Urinary bladder (tissue), 3 donors: ENCODE measurements at regions not wholly inside any gene's neighbourhood (a gene's known extent, or its start where the extent isn't known, plus 50 kb on each side); places are given as distances from the start of the nearest gene placed in this dataset.
"Not testable (repeated sequence)": the region's sequence is repeated elsewhere in the genome, so short reads cannot be mapped to it uniquely, and the experiment has no call there.

Experiments used
- DNase-seq: peaks from one replicate; pipeline ENCODE4 v3.0.0-alpha.2; 2015; ENCODE audit errors: extremely low spot score
- H3K27ac ChIP-seq: one replicate; pipeline ENCODE4 v1.5.1; 2013; ENCODE audit warnings: low read depth, mild to moderate bottlenecking, moderate library complexity
- H3K36me3 ChIP-seq: one replicate; pipeline ENCODE4 v1.6.1; 2013; ENCODE audit warnings: mild to moderate bottlenecking, moderate library complexity; ENCODE audit not compliant: insufficient read depth
- H3K4me1 ChIP-seq: one replicate; pipeline ENCODE4 v1.6.1; 2013; ENCODE audit warnings: mild to moderate bottlenecking, moderate library complexity; ENCODE audit not compliant: insufficient read depth
- H3K4me3 ChIP-seq: one replicate; pipeline ENCODE4 v1.5.1; 2013; ENCODE audit warnings: low read depth, low read length
- WGBS: extraction: QIAGEN DNeasy Blood & Tissue Kit; methylation state at CpG from one replicate; pipeline ENCODE4 v1.1.7; 2013; 5-methylcytosine and 5-hydroxymethylcytosine counted together
- donor health status: healthy with polysubstance abuse.
- donor health status: healthy.

DNA sequence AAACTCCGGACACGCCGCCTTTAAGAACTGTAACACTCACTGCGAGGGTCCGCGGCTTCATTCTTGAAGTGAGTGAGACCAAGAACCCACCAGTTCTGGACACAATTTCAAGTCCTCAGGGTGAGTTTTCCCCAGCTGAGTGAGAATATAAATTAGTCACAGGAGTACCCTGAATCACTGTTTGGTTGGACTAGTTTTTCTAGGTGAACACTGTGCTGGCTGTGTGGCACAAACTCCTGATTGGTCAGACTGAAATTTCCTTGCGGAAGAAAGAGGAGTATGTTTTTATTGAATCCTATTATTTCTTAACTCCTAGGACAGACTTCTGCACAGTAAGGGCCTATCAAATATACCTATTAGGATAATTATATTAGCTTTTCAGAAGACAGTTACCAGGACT is 288.1 kb upstream of the UBE2E3 start:
- H3K4me3 ChIP-seq, result no peak overlapping the region
- no peak for DNase-seq
- 89% methylated on average over 7 of the region's 7 CpGs for WGBS
- peaks cover 2% of the 10 kb centered on the region for H3K4me1 ChIP-seq
- no peaks in the 10 kb centered on the region for H3K36me3 ChIP-seq
- H3K27ac ChIP-seq, result no peak overlapping the region

DNA sequence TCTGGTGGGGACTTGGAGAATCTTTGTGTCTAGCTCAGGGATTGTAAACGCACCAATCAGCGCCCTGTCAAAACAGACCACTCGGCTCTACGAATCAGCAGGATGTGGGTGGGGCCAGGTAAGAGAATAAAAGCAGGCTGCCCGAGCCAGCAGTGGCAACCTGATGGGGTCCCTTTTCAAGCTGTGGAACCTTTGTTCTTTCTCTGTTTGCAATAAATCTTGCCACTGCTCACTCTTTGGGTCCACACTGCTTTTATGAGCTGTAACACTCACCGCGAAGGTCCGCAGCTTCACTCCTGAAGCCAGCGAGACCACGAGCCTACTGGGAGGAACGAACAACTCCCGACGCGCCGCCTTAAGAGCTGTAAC is 288.6 kb upstream of the UBE2E3 start:
- H3K4me3 ChIP-seq, DNase-seq, H3K4me1 ChIP-seq, H3K36me3 ChIP-seq, H3K27ac ChIP-seq: not testable (repeated sequence)
- 94% methylated on average over 15 of the region's 15 CpGs for WGBS

DNA sequence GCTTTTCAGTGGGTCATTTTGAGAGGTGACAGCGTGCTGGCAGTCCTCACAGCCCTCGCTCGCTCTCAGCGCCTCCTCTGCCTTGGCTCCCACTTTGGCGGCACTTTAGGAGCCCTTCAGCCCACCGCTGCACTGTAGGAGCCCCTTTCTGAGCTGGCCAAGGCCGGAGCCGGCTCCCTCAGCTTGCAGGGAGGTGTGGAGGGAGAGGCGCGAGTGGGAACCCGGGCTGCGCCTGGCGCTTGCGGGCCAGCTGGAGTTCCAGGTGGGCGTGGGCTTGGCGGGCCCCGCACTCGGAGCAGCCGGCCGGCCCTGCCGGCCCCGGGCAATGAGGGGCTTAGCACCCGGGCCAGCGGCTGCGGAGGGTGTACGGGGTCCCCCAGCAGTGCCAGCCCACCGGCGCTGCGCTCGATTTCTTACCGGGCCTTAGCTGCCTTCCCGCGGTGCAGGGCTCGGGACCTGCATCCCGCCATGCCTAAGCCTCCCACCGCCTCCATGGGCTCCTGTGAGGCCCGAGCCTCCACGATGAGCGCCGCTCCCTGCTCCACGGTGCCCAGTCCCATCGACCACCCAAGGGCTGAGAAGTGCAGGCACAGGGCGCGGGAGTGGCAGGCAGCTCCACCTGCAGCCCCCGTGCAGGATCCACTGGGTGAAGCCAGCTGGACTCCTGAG is 289.1 kb upstream of the UBE2E3 start:
- not testable (repeated sequence) for H3K4me3 ChIP-seq, H3K27ac ChIP-seq, DNase-seq, H3K4me1 ChIP-seq, H3K36me3 ChIP-seq
- WGBS, result 98% methylated on average over 45 of the region's 45 CpGs

DNA sequence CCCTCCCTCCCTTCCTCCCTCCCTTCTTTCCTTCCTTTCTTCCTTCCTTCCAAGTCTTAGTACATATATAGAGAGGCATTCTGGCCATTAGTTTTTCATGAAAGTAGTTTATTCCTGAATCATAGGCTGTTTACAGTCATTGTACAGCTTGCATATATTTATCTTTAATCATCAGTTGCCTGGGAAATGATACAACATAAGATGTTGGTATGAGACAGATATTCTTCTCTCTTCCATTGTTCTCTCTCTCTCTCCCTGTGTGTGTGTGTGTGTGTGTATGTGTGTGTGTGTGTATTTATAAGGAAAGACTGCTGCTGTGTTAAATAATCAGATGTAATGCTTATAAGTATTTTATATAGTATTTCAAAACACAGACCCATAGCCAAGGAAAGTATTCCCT is 289.8 kb upstream of the UBE2E3 start:
- Histone ChIP-seq H3K4me1 (peaks cover 2% of the 10 kb centered on the region), H3K36me3 (no peaks in the 10 kb centered on the region), H3K4me3 (no peak overlapping the region), H3K27ac (no peak overlapping the region)
- no peak for DNase-seq

DNA sequence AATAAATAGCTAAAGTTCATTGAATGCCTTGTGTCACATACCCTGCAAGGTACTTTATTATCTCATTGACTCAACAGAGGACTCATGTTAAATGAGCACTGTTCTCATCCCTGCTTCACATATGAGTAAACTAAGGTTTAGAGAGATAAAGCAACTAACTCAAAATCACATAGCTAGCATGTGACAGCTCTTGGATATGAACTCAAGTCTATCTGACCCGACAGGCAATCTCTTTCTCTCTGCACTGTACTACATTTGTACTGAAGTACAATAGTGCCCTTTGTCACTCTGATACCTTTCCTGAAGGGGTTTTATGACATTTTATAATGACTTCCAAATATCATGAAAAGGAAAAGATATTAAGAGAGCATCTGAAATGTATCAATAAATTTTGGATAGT is 297.5 kb upstream of the UBE2E3 start:
- no peaks in the 10 kb centered on the region for H3K4me1 ChIP-seq
- WGBS, result 89% methylated on average over 1 of the region's 1 CpG
- H3K27ac ChIP-seq, result no peak overlapping the region
- H3K4me3 ChIP-seq, result no peak overlapping the region
- no peak for DNase-seq
- no peaks in the 10 kb centered on the region for H3K36me3 ChIP-seq

DNA sequence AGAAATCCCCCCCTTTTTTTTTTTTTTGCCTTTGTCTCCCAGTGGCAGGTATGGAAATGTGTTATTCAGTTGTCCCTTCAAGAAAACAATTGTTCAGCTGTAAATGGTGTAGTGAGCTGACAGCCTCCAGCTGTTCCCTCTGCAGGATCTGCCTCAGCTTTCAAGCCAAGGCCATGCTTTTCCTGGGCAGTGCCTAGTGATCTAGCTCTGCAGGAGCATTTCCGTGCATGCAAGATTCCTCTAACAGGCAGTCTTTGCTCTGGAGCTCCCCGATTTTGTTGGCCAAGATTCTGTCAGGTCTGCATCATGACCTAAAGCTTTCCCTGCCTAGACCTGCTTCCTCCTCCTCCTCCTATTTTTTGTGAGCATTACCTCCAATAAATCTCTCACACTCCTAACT is 300.7 kb upstream of the UBE2E3 start:
- Histone ChIP-seq H3K4me1 (no peaks in the 10 kb centered on the region), H3K27ac (no peak overlapping the region), H3K4me3 (no peak overlapping the region), H3K36me3 (no peaks in the 10 kb centered on the region)
- DNase-seq, result no peak
- WGBS, result 34% methylated on average over 2 of the region's 2 CpGs

DNA sequence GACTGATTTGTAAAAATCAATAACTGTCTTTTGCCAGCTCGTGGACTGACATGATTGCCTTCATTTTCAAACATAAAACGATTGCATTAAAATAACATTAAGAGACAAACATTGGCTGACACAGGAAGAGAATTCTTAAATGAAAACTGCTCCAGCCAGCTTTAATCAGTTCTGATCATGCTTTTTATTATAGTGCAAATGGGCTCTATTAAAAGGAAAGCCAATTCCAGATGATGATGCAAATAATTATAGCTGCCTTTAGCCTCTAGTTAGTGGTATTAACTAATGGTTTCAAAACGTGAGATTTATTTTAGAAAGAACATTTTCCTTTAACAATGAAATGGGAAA is 301.8 kb upstream of the UBE2E3 start:
- H3K36me3 ChIP-seq, result no peaks in the 10 kb centered on the region
- no peak overlapping the region for H3K4me3 ChIP-seq
- WGBS, result 56% methylated on average over 3 of the region's 3 CpGs
- H3K27ac ChIP-seq, result no peak overlapping the region
- DNase-seq, result no peak
- H3K4me1 ChIP-seq, result no peaks in the 10 kb centered on the region

DNA sequence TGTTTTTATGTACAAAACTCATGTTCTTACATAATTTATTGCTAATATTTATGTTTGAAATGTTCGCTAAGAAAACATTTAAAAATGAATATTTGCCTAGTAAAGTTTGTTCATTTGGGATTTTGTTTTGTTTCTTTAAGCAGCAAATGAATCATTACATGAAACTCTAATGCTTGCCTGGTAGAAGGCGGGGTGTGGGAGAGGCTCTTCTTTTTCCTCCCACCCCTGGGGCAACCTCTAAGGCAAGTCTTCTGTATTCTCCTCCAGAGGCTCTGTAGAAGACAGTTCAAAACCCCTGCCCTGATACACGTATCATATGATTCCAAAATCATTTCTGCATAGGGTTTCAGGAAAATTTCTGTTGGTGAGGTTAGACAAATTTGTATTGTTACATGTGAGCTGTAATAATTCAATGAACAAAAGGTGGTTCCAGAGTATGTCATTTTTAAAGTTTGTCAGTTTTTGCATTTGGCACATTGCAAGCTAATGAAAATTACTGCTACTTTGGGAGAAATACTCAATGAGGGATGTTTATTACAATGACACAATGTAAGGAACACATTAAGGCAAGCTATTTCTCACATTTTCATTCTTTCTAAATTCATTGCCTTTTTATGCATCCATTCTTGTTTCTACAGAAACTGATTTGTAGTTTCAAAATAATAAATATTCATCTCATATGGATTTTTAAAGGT is 302.3 kb upstream of the UBE2E3 start:
- DNase-seq, result no peak
- Histone ChIP-seq H3K27ac (no peak overlapping the region), H3K4me3 (no peak overlapping the region), H3K4me1 (no peaks in the 10 kb centered on the region), H3K36me3 (no peaks in the 10 kb centered on the region)
- WGBS, result 53% methylated on average over 3 of the region's 3 CpGs

DNA sequence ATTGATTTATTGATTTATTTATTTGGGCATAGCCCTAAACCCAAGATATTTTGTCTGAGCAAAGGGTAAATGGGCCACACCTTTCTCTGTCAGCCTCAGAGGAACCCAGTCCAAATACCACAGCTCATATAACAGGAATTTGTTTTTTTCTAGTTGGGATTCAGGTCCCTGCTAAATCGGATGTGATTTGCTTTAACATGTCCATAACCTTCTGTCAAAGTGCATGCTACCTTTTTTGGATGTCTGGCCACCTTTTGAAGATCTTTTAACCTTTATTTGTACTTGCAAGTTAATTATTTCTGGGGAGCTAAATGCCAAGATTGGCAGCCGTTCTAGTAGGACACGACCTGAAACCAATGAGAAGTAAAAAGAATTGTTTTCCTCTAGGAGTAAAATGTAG is 303.2 kb upstream of the UBE2E3 start:
- no peak for DNase-seq
- Histone ChIP-seq H3K36me3 (no peaks in the 10 kb centered on the region), H3K4me3 (no peak overlapping the region), H3K27ac (no peak overlapping the region), H3K4me1 (no peaks in the 10 kb centered on the region)
- WGBS, result 74% methylated on average over 3 of the region's 3 CpGs

DNA sequence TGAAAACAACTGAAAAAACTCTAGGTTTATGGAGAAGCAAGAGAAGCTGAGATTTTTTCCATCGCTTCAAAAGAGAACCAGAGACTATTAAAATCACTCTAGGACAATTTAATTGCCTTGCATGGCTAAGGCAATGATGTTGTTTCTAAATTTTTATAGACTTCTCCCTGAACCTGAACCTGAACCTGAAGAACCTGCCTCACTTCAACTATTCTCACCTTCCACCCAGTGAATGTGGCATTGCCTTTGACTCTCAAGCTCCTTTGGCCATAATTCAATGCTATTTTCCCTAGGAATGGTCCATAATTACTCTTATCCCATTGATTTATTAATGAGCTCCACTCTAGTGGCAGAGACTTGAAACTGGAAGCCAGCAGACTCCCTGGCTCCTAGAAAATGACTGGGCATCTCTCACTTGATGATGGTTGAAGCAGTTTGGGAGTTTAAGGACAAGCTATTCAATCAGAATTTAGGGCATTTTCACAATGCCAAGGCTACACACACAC is 303.8 kb upstream of the UBE2E3 start:
- 93% methylated on average over 1 of the region's 1 CpG for WGBS
- peak; percentile 39 for DNase-seq
- Histone ChIP-seq H3K4me1 (no peaks in the 10 kb centered on the region), H3K36me3 (no peaks in the 10 kb centered on the region), H3K4me3 (no peak overlapping the region), H3K27ac (no peak overlapping the region)

DNA sequence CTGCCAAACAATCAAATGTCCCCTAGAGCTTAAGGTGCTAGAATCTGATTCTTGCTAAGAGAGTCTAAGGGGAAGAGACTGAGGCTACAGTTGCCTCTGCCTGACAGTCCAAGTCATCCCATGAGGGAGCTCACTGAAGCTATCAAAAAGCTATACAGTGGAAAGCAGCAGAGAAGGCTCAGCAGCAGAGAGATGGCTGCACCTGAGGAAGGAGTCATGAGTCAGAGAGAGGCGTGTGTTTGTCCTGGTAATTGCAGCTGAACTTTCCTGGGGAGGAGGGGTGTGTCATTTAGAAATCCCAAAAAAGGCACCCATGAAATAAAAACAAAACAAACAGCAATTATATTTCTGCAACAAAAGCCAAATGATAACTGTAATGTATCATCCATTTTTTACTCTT is 305.2 kb upstream of the UBE2E3 start:
- Histone ChIP-seq H3K36me3 (no peaks in the 10 kb centered on the region), H3K4me1 (no peaks in the 10 kb centered on the region), H3K4me3 (no peak overlapping the region), H3K27ac (no peak overlapping the region)
- 73% methylated on average over 1 of the region's 1 CpG for WGBS
- DNase-seq, result no peak

DNA sequence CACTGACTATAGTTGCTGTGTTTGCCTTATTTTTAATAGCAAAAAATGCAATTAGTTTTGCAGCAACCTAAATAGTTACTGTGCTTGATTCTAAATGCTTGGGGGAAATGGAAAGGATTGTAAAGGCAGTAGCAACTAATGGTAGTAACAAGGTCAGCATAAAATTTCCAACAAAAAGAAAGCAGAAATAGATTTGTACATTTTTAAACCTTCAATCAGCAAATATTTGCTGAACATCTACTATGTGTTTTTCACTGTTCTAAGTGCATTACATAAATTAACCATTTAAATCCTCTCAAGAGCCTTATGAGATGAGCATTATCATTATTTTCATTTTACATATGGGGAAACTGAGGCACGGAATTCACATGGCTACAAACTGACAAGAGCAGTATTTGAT is 308.0 kb upstream of the UBE2E3 start:
- 77% methylated on average over 1 of the region's 1 CpG for WGBS
- no peak for DNase-seq
- Histone ChIP-seq H3K27ac (no peak overlapping the region), H3K36me3 (no peaks in the 10 kb centered on the region), H3K4me3 (no peak overlapping the region), H3K4me1 (no peaks in the 10 kb centered on the region)

DNA sequence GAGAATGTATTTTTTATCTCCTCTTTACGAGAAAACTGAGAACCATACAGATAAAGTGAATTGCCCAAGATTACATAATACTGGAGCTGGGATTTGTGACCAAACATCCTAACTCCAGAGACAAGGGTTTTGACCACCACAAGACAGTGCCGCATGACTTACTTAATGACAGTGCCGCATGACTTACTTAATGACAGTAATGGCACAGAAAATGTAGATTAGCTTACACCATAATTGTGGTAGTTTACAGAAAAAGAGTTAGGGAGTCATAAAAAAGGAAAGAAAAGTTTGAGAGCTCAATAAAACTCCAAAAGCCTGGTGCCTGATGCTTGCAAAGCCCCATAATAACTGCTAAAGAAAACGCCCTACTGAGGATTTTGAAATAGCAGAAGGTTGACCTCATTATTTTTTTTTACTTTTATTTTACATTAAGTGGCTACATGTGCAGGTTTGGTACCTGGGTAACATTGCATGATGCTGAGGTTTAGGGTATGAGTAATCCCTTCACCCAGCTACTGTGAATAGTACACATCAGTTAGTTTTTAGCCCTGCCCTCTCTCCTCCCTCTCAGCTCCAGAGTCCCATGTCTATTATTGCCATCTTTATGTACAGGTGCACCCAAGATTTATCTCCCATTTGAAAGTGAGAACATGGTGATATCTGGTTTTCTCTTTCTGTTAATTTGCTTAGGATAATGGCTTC is 310.0 kb upstream of the UBE2E3 start:
- Histone ChIP-seq H3K4me3 (no peak overlapping the region), H3K27ac (no peak overlapping the region), H3K36me3 (no peaks in the 10 kb centered on the region), H3K4me1 (no peaks in the 10 kb centered on the region)
- 73% methylated on average over 4 of the region's 4 CpGs for WGBS
- DNase-seq, result no peak

DNA sequence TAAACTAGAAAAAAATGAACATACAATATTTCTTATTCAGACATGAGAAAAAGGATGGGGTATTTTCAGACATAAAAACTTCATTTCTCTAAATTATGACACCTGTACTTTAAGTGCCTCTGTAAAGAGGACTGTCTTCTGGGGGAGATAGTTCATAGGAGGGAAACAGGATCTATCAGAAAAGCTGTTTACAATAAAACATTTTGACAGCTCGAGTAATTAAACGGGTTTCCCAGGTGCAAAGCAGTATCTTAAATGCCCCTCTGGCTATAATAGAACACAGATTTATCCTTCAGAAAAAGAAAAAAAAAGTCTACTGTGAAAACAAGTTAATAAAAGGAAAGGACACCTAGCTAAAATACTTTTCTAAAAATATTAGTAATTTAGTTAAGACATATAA is 311.4 kb upstream of the UBE2E3 start:
- no peak for DNase-seq
- Histone ChIP-seq H3K27ac (no peak overlapping the region), H3K4me1 (no peaks in the 10 kb centered on the region), H3K4me3 (no peak overlapping the region), H3K36me3 (no peaks in the 10 kb centered on the region)
- 68% methylated on average over 2 of the region's 2 CpGs for WGBS
